Trophoblast cell (in vitro differentiated cells and primary cell): ENCODE measurements at regions not wholly inside any gene's neighbourhood (a gene's known extent, or its start where the extent isn't known, plus 50 kb on each side); places are given as distances from the start of the nearest gene placed in this dataset.

Experiments used
- DNase-seq, 2 donors: peaks; one replicate each; pipeline ENCODE4 v3.0.0-alpha.2; 2016
- H2AFZ ChIP-seq: 2 replicates; pipeline ENCODE4 v1.6.1; 2013; ENCODE audit warnings: low read length, moderate library complexity, mild to moderate bottlenecking; ENCODE audit not compliant: insufficient read depth, poor library complexity
- H2AK5ac ChIP-seq: 2 replicates; pipeline ENCODE4 v1.6.1; 2013; ENCODE audit warnings: mild to moderate bottlenecking, low read length
- H2BK120ac ChIP-seq: 2 replicates; pipeline ENCODE4 v1.6.1; 2013; ENCODE audit warnings: low read length, mild to moderate bottlenecking, moderate library complexity; ENCODE audit not compliant: insufficient read depth, poor library complexity
- H2BK12ac ChIP-seq: 2 replicates; pipeline ENCODE4 v1.6.1; 2013; ENCODE audit warnings: mild to moderate bottlenecking, low read length, moderate library complexity
- H2BK5ac ChIP-seq: 2 replicates; pipeline ENCODE4 v1.6.1; 2013; ENCODE audit warnings: low read length, low read depth, moderate library complexity, mild to moderate bottlenecking; ENCODE audit not compliant: poor library complexity
- H3K14ac ChIP-seq: 2 replicates; pipeline ENCODE4 v1.6.1; 2013; ENCODE audit warnings: mild to moderate bottlenecking, low read length
- H3K18ac ChIP-seq: 2 replicates; pipeline ENCODE4 v1.6.1; 2013; ENCODE audit warnings: mild to moderate bottlenecking, low read length
- H3K23ac ChIP-seq: 2 replicates; pipeline ENCODE4 v1.6.1; 2013; ENCODE audit warnings: low read length
- H3K27ac ChIP-seq: 2 replicates; pipeline ENCODE4 v1.5.1; 2013; ENCODE audit warnings: low read depth, mild to moderate bottlenecking, inconsistent platforms, low read length, moderate library complexity
- H3K27me3 ChIP-seq: 2 replicates; pipeline ENCODE4 v1.6.1; 2013; ENCODE audit warnings: inconsistent platforms, mild to moderate bottlenecking, low read length, moderate library complexity; ENCODE audit not compliant: insufficient read depth
- H3K36me3 ChIP-seq, 2 experiments: 1 replicate in 1 of 2; 2 replicates in 1 of 2; pipeline ENCODE4 v1.6.1; 2013; ENCODE audit warnings: low read length in 2 of 2, mild to moderate bottlenecking in 2 of 2, moderate library complexity in 1 of 2; ENCODE audit not compliant: insufficient read depth in 2 of 2, control insufficient read depth in 1 of 2
- H3K4ac ChIP-seq: 2 replicates; pipeline ENCODE4 v1.6.1; 2013; ENCODE audit warnings: low read depth, mild to moderate bottlenecking, low read length, moderate library complexity
- H3K4me1 ChIP-seq, 2 experiments: 1 replicate in 1 of 2; 2 replicates in 1 of 2; pipeline ENCODE4 v1.6.1; 2013; ENCODE audit warnings: low read length in 2 of 2, mild to moderate bottlenecking in 2 of 2, moderate library complexity in 1 of 2; ENCODE audit not compliant: insufficient read depth in 2 of 2, control insufficient read depth in 1 of 2
- H3K4me2 ChIP-seq: 2 replicates; pipeline ENCODE4 v1.6.1; 2013; ENCODE audit warnings: inconsistent platforms, mild to moderate bottlenecking, low read length, moderate library complexity
- H3K4me3 ChIP-seq: 2 replicates; pipeline ENCODE4 v1.5.1; 2013; ENCODE audit warnings: mild to moderate bottlenecking, low read depth, low read length, inconsistent platforms
- H3K79me1 ChIP-seq: one replicate; pipeline ENCODE4 v1.6.1; 2013; ENCODE audit warnings: low read length
- H3K79me2 ChIP-seq: 2 replicates; pipeline ENCODE4 v1.6.1; 2013; ENCODE audit warnings: low read length, mild to moderate bottlenecking; ENCODE audit not compliant: control insufficient read depth, insufficient read depth, poor library complexity
- H3K9ac ChIP-seq: 2 replicates; pipeline ENCODE4 v1.6.1; 2013; ENCODE audit warnings: mild to moderate bottlenecking, low read length
- H3K9me3 ChIP-seq: 2 replicates; pipeline ENCODE4 v1.6.1; 2013; ENCODE audit warnings: low read depth, mild to moderate bottlenecking, control low read depth, inconsistent platforms, low read length; ENCODE audit not compliant: insufficient read depth
- H4K12ac ChIP-seq: 2 replicates; pipeline ENCODE4 v1.6.1; 2013; ENCODE audit warnings: low read depth, mild to moderate bottlenecking, low read length, moderate library complexity
- H4K8ac ChIP-seq: 2 replicates; pipeline ENCODE4 v1.6.1; 2013; ENCODE audit warnings: low read depth, mild to moderate bottlenecking, low read length, moderate library complexity
- H4K91ac ChIP-seq: one replicate; pipeline ENCODE4 v1.6.1; 2013; ENCODE audit warnings: low read depth, mild to moderate bottlenecking, low read length, moderate library complexity
- WGBS: extraction: QIAGEN DNeasy Blood & Tissue Kit; methylation state at CpG from one replicate; pipeline ENCODE4 v1.1.7; 2013; ENCODE audit warnings: missing lambda C conversion rate; ENCODE audit not compliant: insufficient read length, insufficient coverage; ENCODE audit errors: extremely low coverage; 5-methylcytosine and 5-hydroxymethylcytosine counted together

- no peak overlapping the region for H4K91ac ChIP-seq
- DNase-seq: no peak
- no peak overlapping the region for H3K9ac ChIP-seq
- no peak overlapping the region for H3K18ac ChIP-seq
- no peak overlapping the region for H3K27ac ChIP-seq
- H3K79me2 ChIP-seq: no peaks in the 10 kb centered on the region
- no peak overlapping the region for H2AK5ac ChIP-seq
- H2BK12ac ChIP-seq: no peak overlapping the region
- H2AFZ ChIP-seq: no peak overlapping the region
- H3K4me2 ChIP-seq: no peak overlapping the region
- no peak overlapping the region for H3K4me3 ChIP-seq
- peaks cover 10% of the 10 kb centered on the region for H3K9me3 ChIP-seq
- H3K79me1 ChIP-seq: no peaks in the 10 kb centered on the region
- H4K8ac ChIP-seq: no peak overlapping the region
- no peak overlapping the region for H3K23ac ChIP-seq
- H4K12ac ChIP-seq: no peak overlapping the region
- no CpG with 5 or more reads among the region's 1 CpG for WGBS
- H3K27me3 ChIP-seq: no peaks in the 10 kb centered on the region
- H2BK120ac ChIP-seq: no peak overlapping the region
- H3K14ac ChIP-seq: no peak overlapping the region
- H3K36me3 ChIP-seq: no peaks in the 10 kb centered on the region
- no peak overlapping the region for H3K4ac ChIP-seq
- no peak overlapping the region for H2BK5ac ChIP-seq
- no peaks in the 10 kb centered on the region for H3K4me1 ChIP-seq
These were observed 115.1 kb downstream of the CRLF2 start for GRCh38 chrX:1097328-1097727.

DNA sequence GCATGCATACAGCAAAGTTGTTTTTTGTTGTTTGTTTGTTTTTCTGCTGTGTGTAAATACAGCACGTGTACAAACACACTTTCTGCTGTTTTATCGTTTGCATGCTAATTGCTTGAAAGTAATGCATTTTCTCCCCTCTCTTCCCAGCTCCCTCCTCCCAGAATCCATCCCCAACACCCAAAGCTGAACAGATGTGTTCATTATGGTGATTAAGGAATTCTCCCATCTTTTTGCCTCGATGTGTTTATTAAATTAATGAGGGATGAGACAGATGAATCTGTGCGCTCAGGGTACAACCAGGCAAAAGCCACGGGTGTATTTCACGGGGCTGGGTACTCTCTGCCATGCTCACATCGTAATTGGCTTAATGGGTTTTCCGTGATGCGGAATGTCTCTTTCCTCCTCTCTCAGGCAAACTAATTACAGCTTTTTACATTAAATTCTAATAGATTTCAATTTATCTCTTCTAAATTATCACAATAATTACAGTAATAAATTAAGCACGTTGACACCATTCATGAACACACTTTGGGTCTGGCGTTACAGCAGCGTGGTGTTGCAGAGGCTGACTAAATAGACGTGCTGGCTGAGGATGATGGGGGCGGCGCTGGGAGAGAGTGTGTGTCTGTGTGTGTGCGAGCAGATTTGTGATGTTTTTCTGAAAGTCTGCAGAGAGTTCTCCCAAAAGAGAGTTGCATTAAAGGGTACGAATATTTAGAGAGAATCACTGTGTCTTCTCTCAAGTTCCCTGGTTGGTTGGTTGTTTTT, 117.7 kb downstream of the CRLF2 start:
- no peak overlapping the region for H3K4me2 ChIP-seq
- no peak overlapping the region for H4K8ac ChIP-seq
- no peak overlapping the region for H2BK5ac ChIP-seq
- no peak for DNase-seq
- H3K79me1 ChIP-seq: no peaks in the 10 kb centered on the region
- no peaks in the 10 kb centered on the region for H3K79me2 ChIP-seq
- WGBS: no CpG with 5 or more reads among the region's 17 CpGs
- H3K27ac ChIP-seq: no peak overlapping the region
- H2AK5ac ChIP-seq: no peak overlapping the region
- H3K4me3 ChIP-seq: no peak overlapping the region
- no peak overlapping the region for H3K14ac ChIP-seq
- no peak overlapping the region for H3K23ac ChIP-seq
- no peak overlapping the region for H3K4ac ChIP-seq
- no peaks in the 10 kb centered on the region for H3K27me3 ChIP-seq
- H2AFZ ChIP-seq: no peak overlapping the region
- H4K12ac ChIP-seq: no peak overlapping the region
- no peaks in the 10 kb centered on the region for H3K4me1 ChIP-seq
- H3K18ac ChIP-seq: no peak overlapping the region
- H3K9me3 ChIP-seq: peaks cover 8% of the 10 kb centered on the region
- no peak overlapping the region for H3K9ac ChIP-seq
- H4K91ac ChIP-seq: no peak overlapping the region
- H2BK12ac ChIP-seq: no peak overlapping the region
- H2BK120ac ChIP-seq: no peak overlapping the region
- H3K36me3 ChIP-seq: no peaks in the 10 kb centered on the region

DNA sequence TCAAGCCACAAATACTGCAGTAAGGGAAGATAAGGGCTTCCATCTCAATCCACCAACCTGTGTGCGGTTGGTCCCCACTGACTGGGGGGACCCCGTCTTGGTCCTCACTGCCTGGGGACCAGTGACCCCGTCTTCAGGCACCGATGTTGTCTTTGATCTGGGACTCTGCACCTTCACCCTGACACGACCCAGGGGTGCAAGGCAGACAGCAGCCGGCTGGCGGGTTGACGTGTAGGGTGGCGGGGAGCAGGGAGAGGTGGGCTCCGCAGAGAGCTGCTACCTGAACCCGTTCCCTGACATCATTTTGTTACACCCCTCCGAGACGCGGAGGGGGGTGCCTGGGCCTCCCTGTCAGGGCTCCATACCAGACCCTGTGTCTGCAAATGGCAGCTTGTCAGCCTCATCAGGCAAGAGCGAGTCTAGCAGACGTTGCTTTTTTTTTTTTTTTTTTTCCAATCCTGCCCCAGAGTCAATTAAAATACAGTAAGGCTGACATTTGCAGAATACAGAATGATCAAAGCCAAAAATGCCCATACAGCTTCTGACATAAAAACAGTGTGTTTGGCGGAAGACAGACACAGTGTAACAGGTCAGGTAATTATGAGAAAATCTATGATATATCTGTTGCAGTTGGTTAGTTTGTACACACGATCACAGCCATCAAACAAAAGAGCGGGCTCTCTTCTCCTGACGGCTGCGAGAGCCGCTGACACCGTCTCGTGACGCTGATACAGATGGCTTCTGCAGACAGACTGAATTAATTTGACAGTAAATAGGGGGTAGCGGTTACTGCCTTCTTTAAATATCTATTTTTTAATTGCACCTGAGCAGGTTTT, 118.6 kb downstream of the CRLF2 start:
- Histone ChIP-seq H2BK12ac (no peak overlapping the region), H2BK5ac (no peak overlapping the region), H3K27ac (no peak overlapping the region), H3K9ac (no peak overlapping the region), H3K4me2 (no peak overlapping the region), H3K23ac (no peak overlapping the region), H3K18ac (no peak overlapping the region), H3K4ac (no peak overlapping the region), H3K4me3 (no peak overlapping the region), H3K36me3 (no peaks in the 10 kb centered on the region), H3K9me3 (peaks cover 7% of the 10 kb centered on the region), H4K12ac (no peak overlapping the region), H2AFZ (no peak overlapping the region), H3K79me1 (no peaks in the 10 kb centered on the region), H3K4me1 (no peaks in the 10 kb centered on the region), H4K8ac (no peak overlapping the region), H2AK5ac (no peak overlapping the region), H3K14ac (no peak overlapping the region), H3K79me2 (no peaks in the 10 kb centered on the region), H4K91ac (no peak overlapping the region), H2BK120ac (no peak overlapping the region), H3K27me3 (no peaks in the 10 kb centered on the region)
- WGBS: no CpG with 5 or more reads among the region's 26 CpGs
- no peak for DNase-seq

- Histone ChIP-seq H4K91ac (no peak overlapping the region), H2AK5ac (no peak overlapping the region), H3K9me3 (peaks cover 7% of the 10 kb centered on the region), H3K9ac (no peak overlapping the region), H4K12ac (no peak overlapping the region), H3K27me3 (no peaks in the 10 kb centered on the region), H3K79me2 (no peaks in the 10 kb centered on the region), H3K18ac (no peak overlapping the region), H3K4me3 (no peak overlapping the region), H3K4me2 (no peak overlapping the region), H3K23ac (no peak overlapping the region), H3K4ac (no peak overlapping the region), H3K27ac (no peak overlapping the region), H2AFZ (no peak overlapping the region), H3K14ac (no peak overlapping the region), H3K79me1 (no peaks in the 10 kb centered on the region), H2BK120ac (no peak overlapping the region), H2BK12ac (no peak overlapping the region), H3K4me1 (no peaks in the 10 kb centered on the region), H4K8ac (no peak overlapping the region), H2BK5ac (no peak overlapping the region), H3K36me3 (no peaks in the 10 kb centered on the region)
- no peak for DNase-seq
- WGBS: no CpG with 5 or more reads among the region's 14 CpGs
These were observed 119.3 kb downstream of the CRLF2 start for GRCh38 chrX:1093121-1093520.
